NCI-H82 treated with DMSO at 0.1 percent for 48 hours (cell line): ENCODE measurements at regions not wholly inside any gene's neighbourhood (a gene's known extent, or its start where the extent isn't known, plus 50 kb on each side); places are given as distances from the start of the nearest gene placed in this dataset.

ENCODE experiments used
- DNase-seq: peaks from one replicate; lab custom pipeline; 2025; ENCODE audit not compliant: unreplicated experiment; lab: John Stamatoyannopoulos, UW

GRCh38 chr2:41826921-41827320 is 220.9 kb upstream of the PKDCC start:
- DNase-seq, result no peak

GRCh38 chr2:41827354-41827971 is 220.4 kb upstream of the PKDCC start:
- DNase-seq, result no peak

GRCh38 chr2:41828052-41828643 is 219.7 kb upstream of the PKDCC start:
- DNase-seq, result no peak

- DNase-seq, result no peak
Observed at GRCh38 chr2:41829052-41829451, 218.8 kb upstream of the PKDCC start.

GRCh38 chr2:41830600-41830999 is 217.2 kb upstream of the PKDCC start:
- DNase-seq, result no peak

- DNase-seq, result no peak
Observed at GRCh38 chr2:41832218-41832617, 215.6 kb upstream of the PKDCC start.

- DNase-seq, result no peak
Observed at GRCh38 chr2:41835401-41835800, 212.4 kb upstream of the PKDCC start.

- no peak for DNase-seq
Observed at GRCh38 chr2:41836948-41837347, 210.9 kb upstream of the PKDCC start.

- no peak for DNase-seq
Observed at GRCh38 chr2:41837610-41838009, 210.2 kb upstream of the PKDCC start.

- peak; percentile 97 for DNase-seq
Observed at GRCh38 chr2:41840702-41841551, 206.9 kb upstream of the PKDCC start.

GRCh38 chr2:41846962-41847361 is 200.9 kb upstream of the PKDCC start:
- DNase-seq, result no peak

- no peak for DNase-seq
Observed at GRCh38 chr2:41847744-41848441, 199.9 kb upstream of the PKDCC start.

- DNase-seq, result no peak
Observed at GRCh38 chr2:41851554-41851953, 196.3 kb upstream of the PKDCC start.

GRCh38 chr2:41853427-41854191 is 194.2 kb upstream of the PKDCC start:
- no peak for DNase-seq

GRCh38 chr2:41854227-41854626 is 193.6 kb upstream of the PKDCC start:
- DNase-seq, result no peak

GRCh38 chr2:41856946-41857345 is 190.9 kb upstream of the PKDCC start:
- DNase-seq, result no peak

- no peak for DNase-seq
Observed at GRCh38 chr2:41859615-41860514, 188.0 kb upstream of the PKDCC start.

GRCh38 chr2:41863062-41863461 is 184.8 kb upstream of the PKDCC start:
- DNase-seq, result no peak

GRCh38 chr2:41865263-41865662 is 182.6 kb upstream of the PKDCC start:
- DNase-seq, result no peak

GRCh38 chr2:41867553-41867952 is 180.3 kb upstream of the PKDCC start:
- DNase-seq, result no peak
